MM.1S (cell line): ENCODE measurements at regions not wholly inside any gene's neighbourhood (a gene's known extent, or its start where the extent isn't known, plus 50 kb on each side); places are given as distances from the start of the nearest gene placed in this dataset.

Experiments
- DNase-seq: peaks from one replicate; pipeline ENCODE4 v3.0.0-alpha.2; 2015
- H2AFZ ChIP-seq: fragments of 300-600 bp; sonication (generic); 2 replicates; pipeline ENCODE4 v1.6.0; 2016; ENCODE audit warnings: antibody characterized with exemption, low read length
- H3F3A ChIP-seq: fragments of 300-600 bp; sonication (generic); 2 replicates; pipeline ENCODE4 v1.6.1; 2016; ENCODE audit warnings: mild to moderate bottlenecking, antibody characterized with exemption, low read length, moderate library complexity, mixed read lengths; ENCODE audit not compliant: insufficient read depth
- H3K27ac ChIP-seq: fragments of 300-600 bp; sonication (generic); 2 replicates; pipeline ENCODE4 v1.5.1; 2016; ENCODE audit warnings: mild to moderate bottlenecking, low read length
- H3K27me3 ChIP-seq: fragments of 300-600 bp; sonication (generic); replicated peaks from 2 replicates; pipeline ENCODE4 v1.6.0; 2016; ENCODE audit warnings: low read length; ENCODE audit not compliant: insufficient read depth
- H3K36me3 ChIP-seq: fragments of 300-600 bp; sonication (generic); replicated peaks from 2 replicates; pipeline ENCODE4 v1.6.1; 2016; ENCODE audit warnings: mild to moderate bottlenecking, low read length, mixed read lengths; ENCODE audit not compliant: insufficient read depth
- H3K4me1 ChIP-seq: fragments of 300-600 bp; sonication (generic); 2 replicates; pipeline ENCODE4 v1.6.1; 2016; ENCODE audit warnings: low read length, mixed read lengths
- H3K4me2 ChIP-seq: fragments of 300-600 bp; sonication (generic); 2 replicates; pipeline ENCODE4 v1.6.0; 2016; ENCODE audit warnings: low read depth, low read length
- H3K4me3 ChIP-seq: fragments of 300-600 bp; sonication (generic); 2 replicates; pipeline ENCODE4 v1.5.1; 2016; ENCODE audit warnings: low read length, mixed read lengths
- H3K79me2 ChIP-seq: fragments of 300-600 bp; sonication (generic); 2 replicates; pipeline ENCODE4 v1.6.1; 2016; ENCODE audit warnings: mixed run types, low read length, mixed read lengths
- H3K9ac ChIP-seq: fragments of 300-600 bp; sonication (generic); 2 replicates; pipeline ENCODE4 v1.6.1; 2016; ENCODE audit warnings: low read length, mixed read lengths
- H3K9me2 ChIP-seq: fragments of 300-600 bp; sonication (generic); replicated peaks from 2 replicates; pipeline ENCODE4 v1.6.1; 2016; ENCODE audit warnings: mild to moderate bottlenecking, low read length, mixed read lengths; ENCODE audit not compliant: insufficient read depth
- H3K9me3 ChIP-seq: fragments of 300-600 bp; sonication (generic); replicated peaks from 2 replicates; pipeline ENCODE4 v1.6.1; 2016; ENCODE audit warnings: mild to moderate bottlenecking, low read length, mixed read lengths; ENCODE audit not compliant: insufficient read depth
- H4K20me1 ChIP-seq: fragments of 300-600 bp; sonication (generic); 2 replicates; pipeline ENCODE4 v1.6.1; 2016; ENCODE audit warnings: mild to moderate bottlenecking, low read length, moderate library complexity, mixed read lengths; ENCODE audit not compliant: insufficient read depth
- EZH2 ChIP-seq: fragments of 300-600 bp; sonication (generic); optimal IDR thresholded peaks from 2 replicates; pipeline ENCODE3; 2017; ENCODE audit warnings: low read depth, mild to moderate bottlenecking, antibody characterized with exemption, low read length, mixed read lengths
- EZH2phosphoT487 ChIP-seq: fragments of 300-600 bp; sonication (generic); IDR thresholded peaks from 2 replicates; pipeline ENCODE4 v1.6.1; 2018; ENCODE audit warnings: antibody characterized with exemption, low read length
- TF ChIP-seq, protein P1 (sequence below): fragments of 300-600 bp; sonication (generic); IDR thresholded peaks from 2 replicates; pipeline ENCODE4 v1.5.1; 2016; ENCODE audit warnings: antibody characterized with exemption, low read length, mixed read lengths

DNA sequence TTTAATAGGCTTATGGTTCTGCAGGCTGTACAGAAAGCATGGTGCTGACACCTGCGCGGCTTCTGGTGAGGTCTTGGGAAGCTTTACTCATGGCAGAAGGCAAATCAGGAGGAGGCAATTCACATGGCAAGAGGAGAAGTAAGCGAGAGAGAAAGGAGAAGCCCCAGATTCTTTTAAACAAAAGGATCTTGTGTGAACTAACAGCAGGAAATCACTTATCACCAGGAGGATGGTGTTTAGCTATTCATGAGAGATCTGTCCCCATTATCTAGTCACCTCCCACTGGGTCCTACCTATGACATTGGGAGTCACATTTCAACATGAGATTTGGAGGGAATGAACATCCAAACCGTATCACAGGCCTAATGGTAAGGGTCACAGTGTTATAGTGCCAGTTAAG is 678.0 kb upstream of the KCND2 start:
- no peak overlapping the region for H3K9ac ChIP-seq
- H3K27me3 ChIP-seq: no peaks in the 10 kb centered on the region
- no peak overlapping the region for H3K27ac ChIP-seq
- H3K36me3 ChIP-seq: no peaks in the 10 kb centered on the region
- H3K9me3 ChIP-seq: no peaks in the 10 kb centered on the region
- no peaks in the 10 kb centered on the region for H3K79me2 ChIP-seq
- H3K4me1 ChIP-seq: no peaks in the 10 kb centered on the region
- no peak overlapping the region for H3K4me3 ChIP-seq
- TF ChIP-seq EZH2: no peak
- TF ChIP-seq, protein P1, sequence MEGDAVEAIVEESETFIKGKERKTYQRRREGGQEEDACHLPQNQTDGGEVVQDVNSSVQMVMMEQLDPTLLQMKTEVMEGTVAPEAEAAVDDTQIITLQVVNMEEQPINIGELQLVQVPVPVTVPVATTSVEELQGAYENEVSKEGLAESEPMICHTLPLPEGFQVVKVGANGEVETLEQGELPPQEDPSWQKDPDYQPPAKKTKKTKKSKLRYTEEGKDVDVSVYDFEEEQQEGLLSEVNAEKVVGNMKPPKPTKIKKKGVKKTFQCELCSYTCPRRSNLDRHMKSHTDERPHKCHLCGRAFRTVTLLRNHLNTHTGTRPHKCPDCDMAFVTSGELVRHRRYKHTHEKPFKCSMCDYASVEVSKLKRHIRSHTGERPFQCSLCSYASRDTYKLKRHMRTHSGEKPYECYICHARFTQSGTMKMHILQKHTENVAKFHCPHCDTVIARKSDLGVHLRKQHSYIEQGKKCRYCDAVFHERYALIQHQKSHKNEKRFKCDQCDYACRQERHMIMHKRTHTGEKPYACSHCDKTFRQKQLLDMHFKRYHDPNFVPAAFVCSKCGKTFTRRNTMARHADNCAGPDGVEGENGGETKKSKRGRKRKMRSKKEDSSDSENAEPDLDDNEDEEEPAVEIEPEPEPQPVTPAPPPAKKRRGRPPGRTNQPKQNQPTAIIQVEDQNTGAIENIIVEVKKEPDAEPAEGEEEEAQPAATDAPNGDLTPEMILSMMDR: no peak
- DNase-seq: no peak
- H3F3A ChIP-seq: no peaks in the 10 kb centered on the region
- H4K20me1 ChIP-seq: no peaks in the 10 kb centered on the region
- no peak overlapping the region for H2AFZ ChIP-seq
- H3K9me2 ChIP-seq: no peaks in the 10 kb centered on the region
- no peak overlapping the region for H3K4me2 ChIP-seq

DNA sequence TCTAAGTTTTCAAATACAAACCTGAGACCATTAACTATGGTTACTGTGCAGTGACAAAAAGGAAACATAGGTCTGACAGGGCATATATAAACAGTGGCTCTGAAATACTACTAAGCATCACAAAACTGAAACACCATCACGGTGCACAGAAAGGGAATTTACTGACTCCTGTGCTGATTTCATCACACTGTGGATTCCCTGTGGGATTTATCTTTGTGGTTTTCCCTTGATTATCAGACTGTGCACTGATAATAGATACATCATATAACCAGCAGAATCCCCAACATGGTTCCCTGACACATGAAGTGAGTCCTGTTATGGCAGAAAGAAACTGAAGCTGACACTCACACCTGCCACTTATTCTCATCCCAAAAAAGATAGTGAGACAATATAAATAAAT is 676.3 kb upstream of the KCND2 start:
- Histone ChIP-seq H3K4me1 (no peaks in the 10 kb centered on the region), H3K36me3 (no peaks in the 10 kb centered on the region), H3K4me2 (no peak overlapping the region), H3F3A (no peaks in the 10 kb centered on the region), H3K9me3 (no peaks in the 10 kb centered on the region), H3K27me3 (no peaks in the 10 kb centered on the region), H2AFZ (no peak overlapping the region), H4K20me1 (no peaks in the 10 kb centered on the region), H3K9ac (no peak overlapping the region), H3K9me2 (no peaks in the 10 kb centered on the region), H3K79me2 (no peaks in the 10 kb centered on the region), H3K4me3 (no peak overlapping the region), H3K27ac (no peak overlapping the region)
- no peak for DNase-seq
- TF ChIP-seq EZH2: no peak
- no peak for TF ChIP-seq EZH2phosphoT487
- TF ChIP-seq, protein P1: no peak

DNA sequence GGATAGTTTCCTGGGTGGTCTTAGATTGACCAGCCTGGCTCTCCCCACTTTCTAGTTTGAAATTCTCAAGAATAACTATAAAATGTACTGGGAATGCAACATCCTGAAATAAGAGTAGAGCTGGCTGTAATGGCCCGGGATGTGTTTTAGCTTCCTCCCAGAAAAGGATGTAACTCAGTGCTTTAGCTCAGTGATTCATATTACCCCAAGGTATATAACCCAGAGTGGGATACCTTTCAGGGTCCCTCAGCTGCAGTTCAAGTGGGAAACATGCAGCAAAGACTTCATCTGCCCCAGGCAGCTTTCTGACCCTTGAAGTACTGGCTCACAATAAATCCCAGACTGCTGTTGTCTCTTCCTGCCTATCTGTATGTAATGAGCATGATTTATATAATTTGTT is 666.7 kb upstream of the KCND2 start:
- H2AFZ ChIP-seq: no peak overlapping the region
- no peak overlapping the region for H3K4me2 ChIP-seq
- H3K9me3 ChIP-seq: no peaks in the 10 kb centered on the region
- no peak for TF ChIP-seq EZH2phosphoT487
- no peak for TF ChIP-seq EZH2
- TF ChIP-seq, protein P1: no peak
- H3K4me3 ChIP-seq: no peak overlapping the region
- no peak for DNase-seq
- no peaks in the 10 kb centered on the region for H3K4me1 ChIP-seq
- H3K79me2 ChIP-seq: no peaks in the 10 kb centered on the region
- H3K36me3 ChIP-seq: no peaks in the 10 kb centered on the region
- no peak overlapping the region for H3K9ac ChIP-seq
- no peaks in the 10 kb centered on the region for H3K27me3 ChIP-seq
- no peaks in the 10 kb centered on the region for H3F3A ChIP-seq
- H3K9me2 ChIP-seq: no peaks in the 10 kb centered on the region
- no peaks in the 10 kb centered on the region for H4K20me1 ChIP-seq
- no peak overlapping the region for H3K27ac ChIP-seq

DNA sequence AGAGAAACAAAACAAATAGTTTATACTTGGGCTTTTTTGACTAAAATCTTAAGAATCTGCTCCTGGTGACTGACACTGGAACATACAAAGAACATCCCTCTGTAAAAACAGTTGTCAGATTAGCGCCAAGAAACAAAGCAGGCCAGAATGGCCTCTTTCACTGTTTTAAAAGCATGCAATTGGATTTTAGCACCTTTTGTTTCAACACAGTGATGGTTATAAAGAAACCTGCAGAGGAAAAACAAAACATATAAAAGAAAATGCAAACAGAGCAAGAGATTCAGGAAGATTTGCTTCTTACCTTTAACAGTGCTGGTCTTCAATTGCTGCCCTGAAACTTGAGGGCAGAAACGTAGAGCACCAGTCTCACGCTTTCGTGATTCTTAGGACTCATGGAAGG is 652.2 kb upstream of the KCND2 start:
- no peak overlapping the region for H2AFZ ChIP-seq
- no peaks in the 10 kb centered on the region for H3K4me1 ChIP-seq
- no peak overlapping the region for H3K9ac ChIP-seq

More for the DNA sequence above, 652.2 kb upstream of the KCND2 start:
- Histone ChIP-seq H3F3A (no peaks in the 10 kb centered on the region), H3K9me2 (no peaks in the 10 kb centered on the region), H3K4me3 (no peak overlapping the region), H3K4me2 (no peak overlapping the region), H4K20me1 (no peaks in the 10 kb centered on the region), H3K36me3 (no peaks in the 10 kb centered on the region), H3K79me2 (no peaks in the 10 kb centered on the region), H3K27me3 (no peaks in the 10 kb centered on the region), H3K9me3 (no peaks in the 10 kb centered on the region), H3K27ac (no peak overlapping the region)
- DNase-seq: no peak
- TF ChIP-seq EZH2: no peak
- TF ChIP-seq, protein P1: no peak
- no peak for TF ChIP-seq EZH2phosphoT487
